OCI-LY7 (cell line): ENCODE measurements at regions not wholly inside any gene's neighbourhood (a gene's known extent, or its start where the extent isn't known, plus 50 kb on each side); places are given as distances from the start of the nearest gene placed in this dataset.

Experiments
- EZH2phosphoT487 ChIP-seq: fragments of 200-600 bp; sonication (generic); IDR thresholded peaks from 2 replicates; pipeline ENCODE4 v1.6.1; 2018; ENCODE audit warnings: low read depth, borderline replicate concordance, mild to moderate bottlenecking, mixed run types, antibody characterized with exemption, low read length, moderate library complexity, mixed read lengths
- TF ChIP-seq, protein P1 (sequence below): fragments of 200-600 bp; sonication (generic); conservative IDR thresholded peaks from 2 replicates; pipeline ENCODE4 v1.5.1; 2014; ENCODE audit warnings: mild to moderate bottlenecking, antibody characterized with exemption, low read length, moderate library complexity, mixed read lengths

DNA sequence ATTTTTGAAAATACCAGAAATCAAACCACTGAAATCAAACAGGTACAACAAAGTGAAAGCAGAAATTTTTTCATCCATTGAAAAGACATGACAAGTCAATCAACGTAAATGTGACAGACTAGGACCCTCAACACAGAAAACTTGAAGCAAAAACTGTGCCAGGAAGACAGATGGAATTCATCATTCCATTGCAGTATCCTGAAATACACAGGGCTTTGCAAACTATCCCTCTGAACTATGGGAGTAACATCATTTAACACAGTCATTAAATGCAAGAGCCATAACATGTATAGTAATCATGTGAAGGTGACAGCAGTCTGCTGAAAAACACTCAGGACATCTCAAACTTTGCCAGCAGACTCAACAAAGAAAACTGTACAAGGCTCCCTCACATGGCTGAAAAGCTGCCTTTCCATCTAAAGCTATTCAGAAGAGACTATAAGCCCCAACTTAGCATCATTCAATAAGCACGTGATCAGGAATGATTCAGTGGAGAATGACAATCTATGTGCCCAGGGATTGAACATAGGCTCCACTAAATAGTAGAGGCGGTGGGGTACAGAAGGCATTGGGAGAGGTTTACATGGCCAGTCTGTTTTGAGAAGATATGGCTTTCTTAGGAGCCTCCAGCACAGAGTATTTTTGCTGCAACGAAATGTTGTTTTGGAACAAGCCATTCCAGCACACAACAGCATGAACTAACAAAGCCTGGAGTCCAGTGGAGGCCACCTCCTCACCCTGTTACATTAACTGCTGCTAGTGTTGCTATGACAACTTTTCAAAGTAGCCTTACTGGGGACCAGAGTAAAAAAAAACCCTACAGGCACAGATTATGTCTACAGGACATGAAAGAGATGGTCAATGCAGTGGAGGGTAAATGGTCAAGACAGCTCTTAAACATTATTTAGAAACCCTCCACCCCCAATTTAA is 274.5 kb upstream of the NOCT start:
- TF ChIP-seq, protein P1, sequence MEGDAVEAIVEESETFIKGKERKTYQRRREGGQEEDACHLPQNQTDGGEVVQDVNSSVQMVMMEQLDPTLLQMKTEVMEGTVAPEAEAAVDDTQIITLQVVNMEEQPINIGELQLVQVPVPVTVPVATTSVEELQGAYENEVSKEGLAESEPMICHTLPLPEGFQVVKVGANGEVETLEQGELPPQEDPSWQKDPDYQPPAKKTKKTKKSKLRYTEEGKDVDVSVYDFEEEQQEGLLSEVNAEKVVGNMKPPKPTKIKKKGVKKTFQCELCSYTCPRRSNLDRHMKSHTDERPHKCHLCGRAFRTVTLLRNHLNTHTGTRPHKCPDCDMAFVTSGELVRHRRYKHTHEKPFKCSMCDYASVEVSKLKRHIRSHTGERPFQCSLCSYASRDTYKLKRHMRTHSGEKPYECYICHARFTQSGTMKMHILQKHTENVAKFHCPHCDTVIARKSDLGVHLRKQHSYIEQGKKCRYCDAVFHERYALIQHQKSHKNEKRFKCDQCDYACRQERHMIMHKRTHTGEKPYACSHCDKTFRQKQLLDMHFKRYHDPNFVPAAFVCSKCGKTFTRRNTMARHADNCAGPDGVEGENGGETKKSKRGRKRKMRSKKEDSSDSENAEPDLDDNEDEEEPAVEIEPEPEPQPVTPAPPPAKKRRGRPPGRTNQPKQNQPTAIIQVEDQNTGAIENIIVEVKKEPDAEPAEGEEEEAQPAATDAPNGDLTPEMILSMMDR: no peak
- TF ChIP-seq EZH2phosphoT487: no peak
